GM21786 (cell line): ENCODE measurements at regions not wholly inside any gene's neighbourhood (a gene's known extent, or its start where the extent isn't known, plus 50 kb on each side); places are given as distances from the start of the nearest gene placed in this dataset.
"Not testable (repeated sequence)": the region's sequence is repeated elsewhere in the genome, so short reads cannot be mapped to it uniquely, and the experiment has no call there.

Source experiments
- ATAC-seq: cut with Tn5 transposase; IDR thresholded peaks from one replicate; pipeline ENCODE4 v1.9.1; 2021; ENCODE audit not compliant: unreplicated experiment

GRCh38 chr3:18195836-18196235 is 229.3 kb downstream of the SATB1 start:
- ATAC-seq: no peak

DNA sequence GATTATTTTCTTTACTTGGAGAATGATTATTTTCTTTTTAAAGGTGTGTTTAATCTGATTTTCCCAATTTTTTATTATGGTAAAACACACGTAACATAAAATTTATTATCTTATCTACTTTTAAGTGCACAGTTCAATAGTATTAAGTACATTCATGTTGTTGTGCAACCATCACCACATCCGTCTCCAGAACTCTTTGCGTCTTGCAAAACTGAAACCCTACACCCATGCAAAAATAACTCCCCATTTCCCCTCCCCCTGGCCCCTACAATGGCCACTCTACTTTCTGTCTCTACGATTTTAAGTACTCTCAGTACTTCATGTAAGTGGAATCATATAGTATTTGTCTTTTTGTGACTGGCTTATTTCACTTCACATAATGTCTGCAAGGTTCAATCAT is 230.7 kb downstream of the SATB1 start:
- peak; percentile 75 for ATAC-seq

DNA sequence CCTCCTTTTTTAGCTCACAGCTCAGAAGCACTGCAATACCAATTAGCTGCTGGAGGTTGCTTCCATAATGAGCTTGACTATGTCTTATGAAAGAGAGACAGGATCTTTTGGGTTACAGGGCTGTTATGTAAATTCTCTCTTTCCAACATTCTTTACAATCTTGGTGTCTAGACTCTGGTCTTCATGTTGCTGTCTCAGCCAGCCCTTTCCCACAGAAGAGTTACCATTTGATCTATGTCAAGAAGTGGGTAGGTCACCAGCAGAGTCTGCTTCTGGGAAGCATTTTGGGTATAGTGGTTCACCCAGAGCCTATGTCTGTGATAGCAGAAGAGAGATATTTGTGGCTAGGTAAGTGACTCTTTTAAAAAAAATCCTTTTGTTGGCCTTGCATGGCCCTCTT is 234.5 kb downstream of the SATB1 start:
- no peak for ATAC-seq

- ATAC-seq: no peak
These were observed 235.7 kb downstream of the SATB1 start for GRCh38 chr3:18189282-18190050.

DNA sequence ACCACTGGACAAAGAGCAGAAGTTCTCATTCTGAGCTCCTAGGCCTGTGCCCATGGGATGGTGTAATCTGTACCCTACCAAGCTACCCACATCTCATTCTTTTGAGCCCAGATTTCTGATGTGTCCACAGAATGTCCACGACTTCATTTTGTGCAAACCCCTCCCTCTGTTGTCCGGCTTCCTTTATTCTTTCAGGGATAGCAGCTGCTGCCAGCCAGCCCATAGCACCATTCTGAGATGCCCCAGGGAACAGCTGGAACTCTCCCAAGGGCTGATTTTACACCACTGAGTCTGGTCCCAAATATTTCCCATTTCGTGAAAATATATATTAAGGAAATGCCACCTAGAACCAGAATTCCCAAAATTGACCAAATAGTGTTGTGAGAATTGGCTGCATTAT is 236.6 kb downstream of the SATB1 start:
- no peak for ATAC-seq

- ATAC-seq: no peak
These were observed 239.5 kb downstream of the SATB1 start for GRCh38 chr3:18185624-18186023.

- ATAC-seq: not testable (repeated sequence)
These were observed 242.2 kb downstream of the SATB1 start for GRCh38 chr3:18182923-18183322.

- ATAC-seq: no peak
These were observed 245.6 kb downstream of the SATB1 start for GRCh38 chr3:18179521-18179920.

- ATAC-seq: no peak
These were observed 247.9 kb downstream of the SATB1 start for GRCh38 chr3:18177271-18177670.

GRCh38 chr3:18173891-18174290 is 251.2 kb downstream of the SATB1 start:
- ATAC-seq: not testable (repeated sequence)

DNA sequence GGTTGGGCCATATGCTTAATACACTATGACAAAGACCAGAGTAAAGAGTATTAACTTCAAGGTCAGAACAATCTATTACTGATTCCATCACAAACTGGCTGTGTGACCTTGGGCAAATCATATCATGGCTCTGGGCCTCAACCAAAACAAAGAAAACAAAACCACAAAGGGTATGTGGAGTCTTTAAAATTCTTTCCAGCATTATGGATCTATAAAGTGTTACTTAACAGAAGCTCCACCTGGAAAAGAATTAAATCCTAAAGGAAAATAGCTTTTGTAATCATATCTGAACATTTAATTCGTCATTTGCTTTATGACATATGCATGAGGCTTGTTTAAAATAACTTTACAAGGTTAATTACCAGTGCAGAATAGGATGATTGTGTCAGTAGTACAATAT is 265.5 kb downstream of the SATB1 start:
- no peak for ATAC-seq

- ATAC-seq: no peak
These were observed 271.5 kb downstream of the SATB1 start for GRCh38 chr3:18153571-18154173.

- ATAC-seq: no peak
These were observed 273.9 kb downstream of the SATB1 start for GRCh38 chr3:18151199-18151598.

GRCh38 chr3:18149935-18150334 is 275.2 kb downstream of the SATB1 start:
- ATAC-seq: no peak

DNA sequence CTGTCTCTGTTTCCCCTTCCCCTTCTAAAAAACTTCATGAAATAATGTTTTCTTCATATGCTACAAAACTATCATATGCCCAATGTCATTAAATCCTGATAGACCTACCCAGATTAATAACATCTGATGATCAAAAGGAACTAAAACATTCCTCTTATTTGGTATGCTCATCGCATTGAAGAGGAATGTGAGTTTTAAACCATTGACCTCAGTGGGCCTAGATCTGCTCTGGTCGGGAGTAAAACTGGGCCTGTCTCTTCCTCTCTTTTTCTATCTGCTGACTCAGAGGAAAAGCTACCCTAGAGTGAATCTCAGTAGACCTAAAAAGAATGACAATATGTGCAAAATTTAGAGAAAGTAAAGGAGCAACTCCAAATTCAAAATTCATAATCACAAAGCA is 275.8 kb downstream of the SATB1 start:
- ATAC-seq: no peak

DNA sequence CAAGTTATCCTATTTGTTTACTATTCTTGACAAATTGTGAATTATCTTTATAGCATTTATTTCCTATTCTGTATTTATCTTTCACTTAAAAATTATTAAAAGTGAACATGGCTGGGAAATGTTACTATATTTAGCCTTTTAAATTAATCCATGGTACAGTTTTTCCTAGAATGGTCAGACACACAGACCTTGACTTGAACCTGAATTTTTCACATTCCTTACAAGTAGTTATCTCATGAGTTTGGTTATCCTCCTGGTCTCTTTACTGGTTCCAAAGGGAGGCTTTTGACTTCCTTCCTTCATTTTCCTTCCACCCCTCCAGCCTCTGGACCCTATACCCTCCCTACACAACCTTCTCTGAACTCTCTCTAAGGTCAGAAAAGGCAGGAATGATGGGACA is 280.6 kb downstream of the SATB1 start:
- no peak for ATAC-seq

DNA sequence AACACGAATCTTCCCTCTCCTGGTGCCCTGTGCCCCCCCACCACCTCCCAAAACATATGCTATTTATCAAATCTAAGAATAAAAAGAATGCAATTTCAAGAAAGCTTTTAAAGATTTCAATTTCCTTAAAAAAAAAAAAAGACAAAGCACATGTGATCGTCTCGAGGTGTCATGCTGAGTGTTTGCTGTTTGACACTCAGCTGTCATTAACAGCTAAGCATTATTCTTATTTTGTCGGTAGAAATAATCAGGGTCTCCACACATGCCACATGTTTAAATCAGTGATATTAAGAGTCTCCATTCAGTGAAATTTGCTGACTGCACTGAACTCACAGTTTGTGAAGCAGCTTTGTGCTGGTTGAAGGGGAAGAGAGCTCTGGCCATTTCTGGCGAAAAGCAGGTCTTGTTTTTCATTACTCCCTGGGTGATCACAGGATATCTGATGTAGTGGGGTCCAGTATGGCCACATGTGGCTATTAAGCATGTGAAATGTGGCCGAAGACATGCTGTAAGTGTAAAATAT is 281.8 kb downstream of the SATB1 start:
- no peak for ATAC-seq

DNA sequence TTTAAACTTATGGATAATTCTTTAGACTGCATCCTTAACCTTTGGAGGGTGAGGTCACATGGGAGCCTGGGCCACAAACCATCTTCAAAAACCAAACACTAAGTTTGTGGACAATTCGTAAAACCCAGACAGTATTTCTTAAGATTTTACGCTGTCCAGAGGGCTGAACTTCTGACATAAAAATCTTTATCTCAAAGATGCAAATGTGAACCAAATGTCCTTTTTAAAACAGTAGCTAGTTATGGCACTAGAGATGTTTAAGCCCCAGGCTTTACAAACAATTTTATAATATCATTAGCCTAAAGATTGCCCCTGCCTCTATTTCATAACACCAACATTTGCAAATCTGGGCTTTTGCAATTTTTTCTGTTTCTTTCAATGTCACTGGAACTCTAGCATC is 287.2 kb downstream of the SATB1 start:
- no peak for ATAC-seq

DNA sequence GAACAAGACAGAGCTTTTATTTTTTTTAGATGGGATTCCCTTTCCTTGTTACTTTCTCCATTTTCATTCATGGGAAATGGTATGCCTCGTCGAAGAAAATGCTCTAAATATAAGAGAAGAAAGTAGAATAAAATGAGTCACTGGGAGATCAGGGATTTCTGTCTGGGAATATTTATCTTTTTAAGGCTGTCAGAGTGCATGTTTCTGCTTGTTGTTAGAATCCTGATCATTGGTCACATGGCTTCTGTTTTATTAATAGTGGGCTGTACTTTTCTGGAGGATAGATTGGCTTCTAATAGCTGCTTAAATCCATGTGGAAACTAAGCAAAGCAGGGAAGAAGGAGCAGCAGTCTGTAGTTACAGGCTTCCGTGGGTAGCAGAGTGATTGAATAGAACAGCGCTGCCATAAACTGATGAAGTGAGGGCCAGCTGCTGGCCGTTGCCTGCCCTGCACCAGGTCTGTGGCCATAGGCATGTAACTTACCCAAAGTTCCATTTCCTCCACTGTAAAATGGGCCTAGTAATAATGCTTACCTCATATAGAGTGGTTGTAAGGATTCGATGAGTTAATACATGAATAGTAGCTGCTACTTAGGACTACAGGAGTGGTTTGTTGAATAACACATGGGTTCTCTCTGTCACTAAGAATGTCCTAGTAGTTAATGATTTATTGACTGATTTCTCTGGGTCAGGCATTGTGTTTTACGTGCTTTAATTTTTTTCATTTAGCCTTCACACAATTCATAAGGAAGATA is 289.9 kb downstream of the SATB1 start:
- no peak for ATAC-seq

GRCh38 chr3:18134386-18135059 is 290.6 kb downstream of the SATB1 start:
- no peak for ATAC-seq

DNA sequence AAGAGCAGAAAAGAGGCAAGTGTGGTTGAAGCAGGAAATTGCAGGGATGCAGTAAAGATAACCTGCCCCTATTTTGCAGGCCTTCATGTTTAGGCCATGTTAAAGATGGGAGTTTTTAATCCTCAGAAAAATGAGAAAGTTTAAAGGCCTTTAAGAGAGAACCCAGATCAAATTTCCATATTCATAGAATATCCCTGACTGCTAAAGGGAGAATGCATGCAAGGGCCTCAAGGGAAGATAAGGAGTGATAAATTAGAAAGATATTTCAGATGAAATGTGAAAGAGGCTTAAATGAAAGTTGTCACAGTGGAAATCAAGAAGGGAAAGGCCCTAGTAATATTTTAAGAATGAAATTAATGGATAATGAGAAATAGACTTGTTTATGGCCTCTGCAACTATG is 292.1 kb downstream of the SATB1 start:
- no peak for ATAC-seq
